Stimulated activated memory B cell treated with anti-CD40 and anti-IgM and Interleukin-4, amounts not matched to agents 10 μg/mL and 1 μg/mL and 100 μg/mL, for 72 hours (primary cell): ENCODE measurements at regions not wholly inside any gene's neighbourhood (a gene's known extent, or its start where the extent isn't known, plus 50 kb on each side); places are given as distances from the start of the nearest gene placed in this dataset.

Experiments used
- ATAC-seq: fragments of 150-1000 bp; cut with Tn5 transposase; 2 replicates; pipeline ENCODE4 v1.10.0; 2021
- H3K27ac Mint-ChIP-seq: one replicate; pipeline ENCODE4 v1.8.0; 2022; ENCODE audit warnings: mild to moderate bottlenecking, mixed read lengths
- H3K27me3 Mint-ChIP-seq: one replicate; pipeline ENCODE4 v1.8.0; 2022; ENCODE audit warnings: mixed read lengths
- H3K36me3 Mint-ChIP-seq: one replicate; pipeline ENCODE4 v1.8.0; 2022; ENCODE audit warnings: mixed read lengths
- H3K4me1 Mint-ChIP-seq: one replicate; pipeline ENCODE4 v1.8.0; 2022; ENCODE audit warnings: mixed read lengths
- H3K4me3 Mint-ChIP-seq: one replicate; pipeline ENCODE4 v1.8.0; 2022; ENCODE audit warnings: mild to moderate bottlenecking, moderate library complexity, mixed read lengths
- H3K9me3 Mint-ChIP-seq: one replicate; pipeline ENCODE4 v1.8.0; 2022; ENCODE audit warnings: mixed read lengths

DNA sequence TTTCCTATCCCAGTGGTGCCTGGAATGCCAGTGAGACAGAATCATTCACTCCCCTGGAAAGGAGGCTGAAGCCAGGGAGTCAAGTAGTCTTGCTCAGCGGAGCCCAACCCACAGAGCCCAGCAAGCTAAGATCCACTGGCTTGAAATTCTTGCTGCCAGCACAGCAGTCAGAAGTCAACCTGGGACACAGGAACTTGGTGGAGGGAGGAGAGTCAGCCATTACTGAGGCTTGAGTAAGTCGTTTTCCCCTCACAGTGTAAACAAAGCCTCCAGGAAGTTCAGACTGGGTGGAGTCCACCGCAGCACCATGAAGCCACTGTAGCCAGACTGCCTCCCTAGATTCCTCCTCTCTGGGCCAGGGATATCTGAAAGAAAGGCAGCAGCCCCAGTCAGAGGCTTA is 283.2 kb upstream of the CPEB2 start:
- Mint-ChIP-seq H3K4me1 (no peaks in the 10 kb centered on the region), H3K4me3 (no peak overlapping the region), H3K36me3 (peaks cover 7% of the 10 kb centered on the region), H3K27me3 (peaks cover 37% of the 10 kb centered on the region), H3K9me3 (peaks cover 10% of the 10 kb centered on the region), H3K27ac (no peak overlapping the region)
- no peak for ATAC-seq

DNA sequence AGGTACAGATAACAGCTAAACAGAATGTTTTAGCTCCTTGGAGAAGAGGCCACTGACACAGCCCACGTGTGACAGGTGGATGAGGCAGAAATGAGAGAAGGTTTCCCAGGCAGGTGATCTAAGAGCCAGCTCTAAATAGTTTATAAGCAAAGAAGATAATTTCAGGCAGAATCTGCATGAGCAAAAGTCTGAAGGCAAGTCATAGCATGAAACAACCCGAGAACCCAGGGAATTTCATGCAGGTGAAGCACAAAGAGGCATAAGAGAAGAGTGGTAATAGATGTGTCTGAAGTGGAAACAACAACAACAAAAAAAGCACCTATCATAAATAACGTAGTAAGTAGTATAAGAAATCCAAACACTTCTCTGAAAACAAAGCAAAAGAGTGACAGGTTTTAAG is 275.8 kb upstream of the CPEB2 start:
- no peak overlapping the region for H3K4me3 Mint-ChIP-seq
- H3K27ac Mint-ChIP-seq: no peak overlapping the region
- H3K27me3 Mint-ChIP-seq: peaks cover 6% of the 10 kb centered on the region
- peaks cover 3% of the 10 kb centered on the region for H3K9me3 Mint-ChIP-seq
- peaks cover 3% of the 10 kb centered on the region for H3K36me3 Mint-ChIP-seq
- H3K4me1 Mint-ChIP-seq: no peaks in the 10 kb centered on the region
- ATAC-seq: no peak

DNA sequence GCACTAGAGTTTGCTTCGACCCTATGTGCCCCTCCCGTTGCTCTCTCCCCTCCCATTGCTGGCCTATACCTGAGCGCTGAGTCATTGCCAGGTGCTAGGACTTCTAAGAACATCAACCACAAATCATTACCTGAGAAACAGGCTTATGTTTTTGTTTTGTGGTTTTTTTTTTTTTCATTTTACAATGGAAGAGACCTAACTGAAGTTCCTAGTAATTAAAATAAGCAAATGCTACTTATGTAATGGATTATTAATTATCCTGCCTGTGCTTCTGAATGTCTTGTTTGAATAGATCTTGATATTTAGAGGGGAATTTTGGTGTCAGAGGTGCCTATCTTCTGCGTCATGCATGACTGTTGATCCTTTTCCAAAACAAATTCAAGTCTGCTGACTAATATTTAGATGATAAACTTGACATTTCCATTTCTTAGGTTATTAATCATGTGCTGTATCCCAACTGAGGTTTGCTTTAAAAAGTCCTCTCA is 275.4 kb upstream of the CPEB2 start:
- no peak overlapping the region for H3K27ac Mint-ChIP-seq
- no peak overlapping the region for H3K4me3 Mint-ChIP-seq
- no peaks in the 10 kb centered on the region for H3K36me3 Mint-ChIP-seq
- H3K9me3 Mint-ChIP-seq: no peaks in the 10 kb centered on the region
- no peak for ATAC-seq
- no peaks in the 10 kb centered on the region for H3K4me1 Mint-ChIP-seq
- peaks cover 2% of the 10 kb centered on the region for H3K27me3 Mint-ChIP-seq

DNA sequence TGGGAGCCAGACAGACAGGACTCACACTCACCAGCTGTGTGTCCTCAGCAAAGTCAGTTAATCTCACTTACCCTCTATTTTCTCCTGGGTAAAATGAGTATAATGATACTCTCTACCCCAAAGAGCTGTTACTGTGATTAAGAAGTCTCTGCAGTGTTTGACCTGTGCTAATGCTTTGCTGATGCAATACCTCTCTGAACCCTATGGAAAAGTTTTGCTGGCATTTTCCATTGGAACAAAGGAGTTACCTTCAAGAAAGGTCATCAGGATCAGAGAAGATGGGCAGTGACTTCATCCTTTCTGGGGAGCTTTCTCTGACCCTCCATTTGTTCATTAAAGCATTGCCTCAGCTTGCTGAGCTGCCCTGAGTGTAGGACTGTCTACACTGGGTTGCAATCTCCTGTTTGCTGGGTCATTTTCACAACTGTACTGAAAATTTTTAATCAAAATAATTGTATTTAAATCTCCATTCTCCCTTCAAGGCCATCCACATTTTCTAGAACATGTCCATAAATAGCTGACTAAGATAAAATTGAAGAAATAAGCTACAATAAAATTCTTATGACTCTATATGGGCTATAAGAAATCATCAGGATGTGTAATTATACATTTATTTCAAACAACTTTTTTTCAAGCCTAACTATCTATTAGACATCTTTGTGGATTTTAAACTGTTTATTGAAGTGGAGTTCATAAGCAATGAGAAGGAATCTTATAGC is 272.8 kb upstream of the CPEB2 start:
- Mint-ChIP-seq H3K27ac (no peak overlapping the region), H3K36me3 (no peaks in the 10 kb centered on the region), H3K27me3 (no peaks in the 10 kb centered on the region)

DNA sequence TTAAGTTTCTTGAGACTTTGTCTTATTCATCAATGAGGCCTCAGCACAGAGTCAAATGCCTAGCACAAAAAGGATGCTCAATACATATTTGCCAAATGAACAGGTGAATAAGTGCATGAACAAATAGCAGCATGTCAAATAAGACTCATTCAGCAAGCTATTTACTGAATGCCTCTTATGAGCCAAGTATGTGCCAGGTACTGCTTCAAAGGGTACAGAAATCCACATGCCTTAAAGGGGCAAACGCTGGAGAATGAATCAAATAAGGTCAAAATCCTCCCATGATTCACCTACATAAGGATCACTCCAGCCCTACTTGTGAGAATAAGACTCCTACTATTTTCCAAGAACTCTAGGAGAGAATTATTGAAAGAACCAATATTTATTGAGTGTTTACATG is 260.2 kb upstream of the CPEB2 start:
- H3K36me3 Mint-ChIP-seq: no peaks in the 10 kb centered on the region
- ATAC-seq: no peak

More for the DNA sequence above, 272.8 kb upstream of the CPEB2 start:
- peaks cover 12% of the 10 kb centered on the region for H3K9me3 Mint-ChIP-seq
- H3K4me1 Mint-ChIP-seq: no peaks in the 10 kb centered on the region
- no peak overlapping the region for H3K4me3 Mint-ChIP-seq
- no peak for ATAC-seq

DNA sequence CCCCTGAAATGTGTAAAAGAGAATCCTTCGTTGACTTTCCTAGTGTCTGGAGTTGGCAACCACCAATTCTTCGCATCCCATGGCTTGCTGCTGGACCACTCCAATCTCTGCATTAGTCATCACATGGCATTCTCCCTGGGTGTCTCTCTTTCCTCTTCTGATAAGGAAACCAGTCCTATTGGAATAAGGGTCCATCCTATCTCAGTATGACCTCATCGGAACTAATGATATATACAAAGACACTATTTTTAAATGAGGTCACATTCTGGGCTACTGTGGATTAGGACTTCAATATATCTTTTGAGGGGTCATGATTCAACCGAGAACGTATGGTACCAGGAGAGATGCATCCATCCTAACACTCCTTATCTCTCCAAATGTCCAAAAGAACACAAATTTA is 259.1 kb upstream of the CPEB2 start:
- Mint-ChIP-seq H3K27me3 (peaks cover 29% of the 10 kb centered on the region), H3K4me1 (no peaks in the 10 kb centered on the region), H3K9me3 (no peaks in the 10 kb centered on the region), H3K27ac (no peak overlapping the region), H3K4me3 (no peak overlapping the region), H3K36me3 (no peaks in the 10 kb centered on the region)
- no peak for ATAC-seq

More for the DNA sequence above, 260.2 kb upstream of the CPEB2 start:
- peaks cover 29% of the 10 kb centered on the region for H3K27me3 Mint-ChIP-seq
- no peaks in the 10 kb centered on the region for H3K4me1 Mint-ChIP-seq
- no peak overlapping the region for H3K4me3 Mint-ChIP-seq
- no peak overlapping the region for H3K27ac Mint-ChIP-seq
- H3K9me3 Mint-ChIP-seq: no peaks in the 10 kb centered on the region

DNA sequence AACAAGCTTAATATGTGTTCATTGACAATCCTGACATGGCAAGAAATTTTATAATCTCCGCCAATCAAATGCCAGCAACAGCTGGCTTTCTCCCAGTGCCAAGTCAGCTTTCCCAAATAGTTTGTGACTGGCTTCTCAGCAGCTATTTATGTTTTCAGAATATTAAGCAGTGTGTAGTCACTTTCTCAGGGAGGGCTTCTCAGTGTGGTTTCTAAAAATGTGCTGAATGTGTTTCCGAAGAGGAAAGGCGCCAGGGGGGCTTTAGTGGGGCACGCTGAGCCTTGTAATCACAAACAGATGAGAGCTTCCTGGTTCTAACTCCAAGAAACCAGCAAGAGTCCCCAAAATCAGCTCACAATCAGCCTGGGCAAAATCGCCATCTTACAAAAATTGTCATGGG is 258.7 kb upstream of the CPEB2 start:
- H3K4me1 Mint-ChIP-seq: no peaks in the 10 kb centered on the region
- peaks cover 29% of the 10 kb centered on the region for H3K27me3 Mint-ChIP-seq
- H3K4me3 Mint-ChIP-seq: no peak overlapping the region
- no peaks in the 10 kb centered on the region for H3K9me3 Mint-ChIP-seq
- no peaks in the 10 kb centered on the region for H3K36me3 Mint-ChIP-seq
- H3K27ac Mint-ChIP-seq: no peak overlapping the region
- no peak for ATAC-seq

DNA sequence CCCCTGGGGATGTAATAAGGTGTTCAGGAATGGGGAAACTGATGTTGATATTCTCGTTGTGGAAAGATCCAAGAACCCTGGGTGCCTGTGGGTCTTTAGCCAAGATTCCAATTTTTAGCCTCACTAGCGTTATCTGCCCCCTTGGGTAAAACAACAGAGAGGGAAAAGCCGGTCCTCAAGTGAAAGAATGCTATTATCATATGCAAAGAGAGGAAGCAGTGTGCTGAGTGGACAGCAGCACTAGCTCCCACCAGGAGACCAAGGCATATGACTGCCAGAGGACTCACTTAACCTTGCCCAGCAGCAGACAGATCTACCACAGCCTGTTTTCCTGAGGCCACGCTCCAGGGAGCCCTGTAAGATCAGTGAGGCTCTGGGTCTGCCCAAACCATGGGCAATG is 257.9 kb upstream of the CPEB2 start:
- Mint-ChIP-seq H3K4me3 (no peak overlapping the region), H3K9me3 (no peaks in the 10 kb centered on the region), H3K27ac (no peak overlapping the region), H3K4me1 (no peaks in the 10 kb centered on the region), H3K27me3 (peaks cover 28% of the 10 kb centered on the region), H3K36me3 (no peaks in the 10 kb centered on the region)
- no peak for ATAC-seq

DNA sequence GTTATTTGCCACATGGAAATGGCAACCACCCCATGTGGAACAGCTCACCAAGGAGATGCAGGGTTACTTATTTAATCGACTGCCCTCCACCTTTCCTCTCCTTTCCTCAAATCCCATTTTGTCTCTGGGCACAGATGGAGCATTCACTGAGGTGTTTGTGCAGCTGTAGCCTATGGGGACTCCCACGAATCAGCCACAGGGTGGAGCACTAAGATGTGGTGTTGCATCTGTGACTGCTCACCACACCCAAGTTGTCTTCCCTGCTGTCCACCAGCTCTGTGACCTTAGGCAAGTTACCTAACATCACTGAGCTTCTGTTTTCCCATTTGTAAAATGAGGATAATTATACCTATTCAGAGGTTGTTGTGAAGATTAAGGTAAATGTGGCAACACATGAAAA is 252.4 kb upstream of the CPEB2 start:
- Mint-ChIP-seq H3K4me3 (no peak overlapping the region), H3K27me3 (peaks cover under 1% of the 10 kb centered on the region), H3K4me1 (no peaks in the 10 kb centered on the region), H3K9me3 (peaks cover 19% of the 10 kb centered on the region), H3K36me3 (peaks cover 4% of the 10 kb centered on the region), H3K27ac (no peak overlapping the region)
- no peak for ATAC-seq

DNA sequence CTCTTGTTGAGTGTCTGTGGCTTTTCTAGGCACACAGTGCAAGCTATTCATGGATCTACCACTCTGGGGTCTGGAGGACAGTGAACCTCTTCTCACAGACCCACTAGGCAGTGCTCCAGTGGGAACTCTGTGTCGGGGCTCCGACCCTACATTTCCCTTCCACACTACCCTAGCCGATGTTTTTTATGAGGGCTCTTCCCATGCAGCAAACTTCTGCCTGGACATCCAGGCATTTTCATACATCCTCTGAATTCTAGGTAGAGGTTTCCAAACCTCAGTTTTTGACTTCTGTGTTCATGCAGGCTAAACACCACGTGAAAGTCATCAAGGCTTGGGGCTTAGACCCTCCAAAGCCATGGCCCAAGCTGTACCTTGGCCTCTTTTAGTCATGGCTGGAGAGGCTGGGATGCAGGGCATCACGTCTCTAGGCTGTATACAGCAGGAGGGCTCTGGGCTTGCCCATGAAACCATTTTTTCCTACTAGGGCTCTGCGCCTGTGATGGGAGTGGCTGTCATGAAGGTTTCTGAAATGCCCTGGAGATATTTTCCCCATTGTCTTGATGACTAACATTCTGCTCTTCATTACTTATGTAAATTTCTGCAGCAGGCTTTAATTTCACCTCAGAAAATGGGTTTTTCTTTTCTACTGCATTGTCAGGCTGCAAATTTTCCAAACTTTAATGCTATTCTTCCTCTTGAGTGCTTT is 249.8 kb upstream of the CPEB2 start:
- Mint-ChIP-seq H3K27ac (no peak overlapping the region), H3K27me3 (no peaks in the 10 kb centered on the region), H3K4me3 (no peak overlapping the region), H3K36me3 (peaks cover 4% of the 10 kb centered on the region), H3K4me1 (no peaks in the 10 kb centered on the region), H3K9me3 (peaks cover 20% of the 10 kb centered on the region)
- ATAC-seq: no peak

DNA sequence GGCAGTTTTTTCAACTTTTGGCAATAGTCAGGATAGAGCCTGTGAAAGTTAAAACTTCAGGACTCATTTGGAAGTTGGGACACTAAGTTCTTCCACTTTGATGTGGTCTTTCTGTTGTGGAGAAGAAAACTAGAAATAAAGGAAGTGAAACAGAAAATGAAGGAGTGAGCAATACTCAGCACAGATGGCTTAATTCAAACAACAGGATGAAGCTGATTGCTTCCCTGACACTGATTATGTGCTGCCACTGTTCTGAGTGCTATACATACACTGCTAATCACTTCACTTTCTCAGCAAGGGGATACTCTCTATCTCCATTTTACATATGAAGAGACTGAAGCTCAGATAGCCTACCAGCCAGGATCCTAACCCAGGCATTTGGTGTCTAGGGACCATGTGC is 235.1 kb upstream of the CPEB2 start:
- Mint-ChIP-seq H3K4me1 (peaks cover 23% of the 10 kb centered on the region), H3K27me3 (no peaks in the 10 kb centered on the region), H3K9me3 (peaks cover 2% of the 10 kb centered on the region), H3K27ac (peak overlapping the region; percentile 37), H3K36me3 (no peaks in the 10 kb centered on the region), H3K4me3 (no peak overlapping the region)
- peak; percentile 73 for ATAC-seq

DNA sequence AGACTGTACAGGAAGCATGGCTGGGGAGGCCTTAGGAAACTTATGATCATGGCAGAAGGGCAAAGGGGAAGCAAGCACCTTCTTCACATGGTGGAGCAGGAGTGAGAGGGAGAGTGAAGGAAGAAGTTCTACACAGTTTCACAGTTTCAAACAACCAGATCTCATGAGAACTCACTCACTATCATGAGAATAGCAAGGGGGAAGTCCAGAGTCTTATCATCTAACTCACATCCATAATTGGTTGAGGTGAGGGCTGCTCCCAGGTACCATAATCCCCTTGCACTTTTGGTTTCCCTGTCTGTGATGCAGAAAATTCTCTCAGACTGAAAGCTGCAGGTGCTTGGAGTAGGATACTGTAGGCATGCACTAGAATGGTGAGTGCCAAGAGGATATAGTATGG is 233.8 kb upstream of the CPEB2 start:
- no peak for ATAC-seq
- peaks cover 23% of the 10 kb centered on the region for H3K4me1 Mint-ChIP-seq
- H3K36me3 Mint-ChIP-seq: no peaks in the 10 kb centered on the region
- no peak overlapping the region for H3K27ac Mint-ChIP-seq
- no peak overlapping the region for H3K4me3 Mint-ChIP-seq
- peaks cover 2% of the 10 kb centered on the region for H3K9me3 Mint-ChIP-seq
- no peaks in the 10 kb centered on the region for H3K27me3 Mint-ChIP-seq

DNA sequence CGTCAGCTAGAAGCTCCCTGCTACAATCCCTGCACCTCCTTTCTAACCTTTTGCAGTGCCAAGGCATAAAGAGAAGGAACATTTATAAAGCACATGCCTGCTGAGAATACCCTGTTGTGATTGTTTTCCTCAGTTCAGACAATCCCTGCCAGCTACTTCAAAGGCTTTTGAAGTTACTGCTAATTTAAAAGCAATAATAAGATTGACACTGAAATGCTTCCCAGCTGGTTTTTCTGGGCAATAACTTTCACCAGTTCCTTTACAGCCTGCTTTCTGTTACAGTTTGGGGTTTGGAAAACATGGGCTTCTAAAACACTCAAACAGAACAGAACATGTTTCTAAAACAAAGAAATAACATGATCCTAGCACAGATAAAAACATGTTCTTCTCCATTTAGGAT is 232.3 kb upstream of the CPEB2 start:
- Mint-ChIP-seq H3K4me1 (peaks cover 23% of the 10 kb centered on the region), H3K27me3 (no peaks in the 10 kb centered on the region), H3K36me3 (no peaks in the 10 kb centered on the region), H3K4me3 (no peak overlapping the region), H3K9me3 (peaks cover 5% of the 10 kb centered on the region), H3K27ac (no peak overlapping the region)
- ATAC-seq: no peak

DNA sequence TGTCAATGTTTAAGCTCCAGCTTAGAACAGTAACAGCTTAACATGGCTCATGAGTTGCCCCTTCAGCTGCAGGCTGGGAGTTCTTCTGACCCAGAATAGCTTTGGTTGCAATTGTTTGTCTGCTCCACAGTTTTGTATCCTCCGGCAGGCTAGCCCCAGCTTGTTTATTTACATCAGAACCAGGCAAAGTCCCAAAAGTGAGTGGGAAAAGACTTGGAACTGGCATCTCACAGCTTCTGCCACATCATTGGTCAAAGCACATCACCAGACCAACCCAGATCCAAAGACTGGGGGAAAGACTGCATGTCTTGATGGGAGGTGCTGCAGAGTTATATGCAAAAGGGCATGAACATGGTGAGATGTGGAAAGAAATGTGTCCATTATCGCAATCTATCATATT is 231.2 kb upstream of the CPEB2 start:
- peaks cover 23% of the 10 kb centered on the region for H3K4me1 Mint-ChIP-seq
- no peak overlapping the region for H3K4me3 Mint-ChIP-seq
- no peaks in the 10 kb centered on the region for H3K36me3 Mint-ChIP-seq
- no peak for ATAC-seq
- H3K9me3 Mint-ChIP-seq: peaks cover 5% of the 10 kb centered on the region
- no peak overlapping the region for H3K27ac Mint-ChIP-seq
- H3K27me3 Mint-ChIP-seq: no peaks in the 10 kb centered on the region

DNA sequence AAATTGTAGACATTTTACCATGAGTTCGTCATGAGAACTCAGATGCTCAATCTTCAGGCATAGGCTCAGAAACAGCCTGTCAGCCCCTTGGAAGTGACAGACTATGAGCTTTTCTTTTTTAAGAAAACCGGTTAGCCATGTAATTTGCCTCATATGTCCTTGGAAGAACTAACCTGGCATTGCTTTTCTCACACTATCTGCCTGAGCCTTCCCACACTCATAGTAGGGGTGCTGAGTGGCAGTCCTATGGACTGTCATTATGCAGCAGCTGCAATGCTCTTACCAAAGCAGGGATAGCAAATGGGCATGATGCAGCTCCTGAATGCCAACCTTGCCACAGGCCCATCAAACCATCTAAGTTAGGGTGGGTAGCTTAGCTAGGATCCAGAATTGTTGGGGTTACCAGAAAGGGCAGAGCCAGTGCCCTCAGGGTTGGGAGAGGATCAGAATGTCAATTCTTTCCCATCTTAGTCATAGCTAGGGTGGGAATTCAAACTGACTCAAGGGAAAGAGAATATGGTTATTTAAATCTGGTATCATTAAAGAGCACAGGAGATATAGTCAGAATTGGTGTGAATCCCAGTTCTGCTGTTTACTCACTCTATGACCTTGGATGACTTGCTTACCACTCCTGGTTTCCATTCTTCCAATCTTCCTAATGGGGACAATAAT is 230.6 kb upstream of the CPEB2 start:
- H3K36me3 Mint-ChIP-seq: no peaks in the 10 kb centered on the region
- no peak overlapping the region for H3K4me3 Mint-ChIP-seq
- ATAC-seq: no peak

DNA sequence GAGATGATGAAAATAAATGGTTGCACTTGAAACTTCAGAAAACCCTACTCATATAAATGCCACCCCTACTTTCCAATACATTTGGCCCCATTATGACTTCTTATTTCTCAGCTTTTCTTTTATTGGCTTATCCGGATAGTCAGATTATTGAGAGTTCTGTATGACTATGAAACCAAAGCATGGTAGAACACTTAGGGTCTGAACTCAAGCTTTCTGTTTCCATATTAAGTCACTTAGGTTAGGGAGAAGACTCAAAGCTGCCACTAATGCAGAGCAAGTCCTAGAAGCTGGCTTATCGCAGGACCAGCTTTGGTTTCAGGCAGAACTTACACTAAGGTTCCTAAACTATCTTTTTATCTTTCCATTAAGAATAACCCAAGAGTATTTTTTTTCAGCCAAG is 229.9 kb upstream of the CPEB2 start:
- H3K9me3 Mint-ChIP-seq: peaks cover 9% of the 10 kb centered on the region
- H3K36me3 Mint-ChIP-seq: no peaks in the 10 kb centered on the region
- no peaks in the 10 kb centered on the region for H3K27me3 Mint-ChIP-seq
- H3K27ac Mint-ChIP-seq: no peak overlapping the region
- peaks cover 10% of the 10 kb centered on the region for H3K4me1 Mint-ChIP-seq
- no peak overlapping the region for H3K4me3 Mint-ChIP-seq
- ATAC-seq: no peak

More for the DNA sequence above, 230.6 kb upstream of the CPEB2 start:
- Mint-ChIP-seq H3K4me1 (peaks cover 17% of the 10 kb centered on the region), H3K27me3 (no peaks in the 10 kb centered on the region), H3K27ac (no peak overlapping the region), H3K9me3 (peaks cover 5% of the 10 kb centered on the region)
